Keratinocyte (primary cell): ENCODE measurements at regions not wholly inside any gene's neighbourhood (a gene's known extent, or its start where the extent isn't known, plus 50 kb on each side); places are given as distances from the start of the nearest gene placed in this dataset.

Experiments used
- DNase-seq: peaks from one replicate; pipeline ENCODE4 v3.0.0-alpha.2; 2011; ENCODE audit warnings: low read depth, missing footprints, low spot score
- FAIRE-seq: peaks from 2 replicates; lab custom pipeline; 2011; peaks lifted over from hg19 to GRCh38; lab: Jason Lieb, UNC
- H2AFZ ChIP-seq: 2 replicates; pipeline ENCODE4 v1.6.0; 2012; ENCODE audit warnings: low read length, control low read depth, inconsistent platforms; ENCODE audit not compliant: control insufficient read depth
- H3K27ac ChIP-seq: 2 replicates; pipeline ENCODE4 v1.5.1; 2011; ENCODE audit warnings: low read length; ENCODE audit not compliant: control insufficient read depth, insufficient read depth
- H3K27me3 ChIP-seq: 3 replicates; pipeline ENCODE4 v1.6.0; 2011; ENCODE audit warnings: low read length; ENCODE audit not compliant: control insufficient read depth, insufficient read depth; ENCODE audit errors: extremely low read depth
- H3K36me3 ChIP-seq, 2 experiments: 2 replicates in 1 of 2; 3 replicates in 1 of 2; pipeline ENCODE4 v1.5.1; 2011; ENCODE audit warnings: low read length in 2 of 2, mild to moderate bottlenecking in 1 of 2; ENCODE audit not compliant: control insufficient read depth in 2 of 2, insufficient read depth in 2 of 2; ENCODE audit errors: extremely low read depth in 1 of 2
- H3K4me1 ChIP-seq: 3 replicates; pipeline ENCODE4 v1.5.1; 2011; ENCODE audit warnings: low read length; ENCODE audit not compliant: control insufficient read depth, insufficient read depth; ENCODE audit errors: extremely low read depth
- H3K4me2 ChIP-seq: 3 replicates; pipeline ENCODE4 v1.6.0; 2011; ENCODE audit warnings: low read depth, low read length; ENCODE audit not compliant: control insufficient read depth, insufficient read depth; ENCODE audit errors: extremely low read depth
- H3K4me3 ChIP-seq, 3 experiments: fragments of 200-600 bp in 1 of 3; sonication (generic) in 1 of 3; 2 replicates in 2 of 3; 3 replicates in 1 of 3; pipeline ENCODE4 v1.5.1; 2011 to 2016; ENCODE audit warnings: low read length in 3 of 3, mild to moderate bottlenecking in 3 of 3, control low read depth in 2 of 3, inconsistent platforms in 1 of 3, low read depth in 1 of 3, mixed read lengths in 1 of 3, mixed run types in 1 of 3, moderate library complexity in 1 of 3; ENCODE audit not compliant: control insufficient read depth in 2 of 3, insufficient read depth in 2 of 3; ENCODE audit errors: extremely low read depth in 1 of 3
- H3K79me2 ChIP-seq: 2 replicates; pipeline ENCODE4 v1.6.0; 2012; ENCODE audit warnings: low read length; ENCODE audit not compliant: control insufficient read depth, insufficient read depth
- H3K9ac ChIP-seq: 3 replicates; pipeline ENCODE4 v1.6.0; 2011; ENCODE audit warnings: low read length; ENCODE audit not compliant: control insufficient read depth, insufficient read depth; ENCODE audit errors: extremely low read depth
- H3K9me1 ChIP-seq: 3 replicates; pipeline ENCODE4 v1.6.0; 2011; ENCODE audit warnings: low read length; ENCODE audit not compliant: control insufficient read depth, insufficient read depth; ENCODE audit errors: extremely low read depth
- H3K9me3 ChIP-seq: 2 replicates; pipeline ENCODE4 v1.5.1; 2012; ENCODE audit warnings: low read depth, low read length; ENCODE audit not compliant: control insufficient read depth
- H4K20me1 ChIP-seq: 3 replicates; pipeline ENCODE4 v1.6.0; 2011; ENCODE audit warnings: low read length; ENCODE audit not compliant: control insufficient read depth, insufficient read depth; ENCODE audit errors: extremely low read depth
- EZH2 ChIP-seq: IDR thresholded peaks from one replicate; pipeline ENCODE4 v1.6.1; 2012; ENCODE audit warnings: inconsistent platforms, mild to moderate bottlenecking, low read length, moderate library complexity
- dilution Hi-C: fragments of 300-500 bp; cut with MboI; formaldehyde crosslinking; loops from one replicate; pipeline ENCODE4 v1.7.0; 2020; ENCODE audit warnings: low sequenced_read_pairs; ENCODE audit not compliant: extremely low pct_ligation_motif_present
- TF ChIP-seq, protein P1 (sequence below), 3 experiments: IDR thresholded peaks in 1 of 3; conservative IDR thresholded peaks in 1 of 3; optimal IDR thresholded peaks in 1 of 3; 2 replicates in 2 of 3; 3 replicates in 1 of 3; pipeline versions ENCODE3 to v1.5.1; 2011; ENCODE audit warnings: low read length in 3 of 3, mild to moderate bottlenecking in 3 of 3, moderate library complexity in 2 of 3, control low read depth in 1 of 3, inconsistent platforms in 1 of 3; ENCODE audit not compliant: insufficient read depth in 2 of 3; ENCODE audit errors: extremely low read depth in 1 of 3

DNA sequence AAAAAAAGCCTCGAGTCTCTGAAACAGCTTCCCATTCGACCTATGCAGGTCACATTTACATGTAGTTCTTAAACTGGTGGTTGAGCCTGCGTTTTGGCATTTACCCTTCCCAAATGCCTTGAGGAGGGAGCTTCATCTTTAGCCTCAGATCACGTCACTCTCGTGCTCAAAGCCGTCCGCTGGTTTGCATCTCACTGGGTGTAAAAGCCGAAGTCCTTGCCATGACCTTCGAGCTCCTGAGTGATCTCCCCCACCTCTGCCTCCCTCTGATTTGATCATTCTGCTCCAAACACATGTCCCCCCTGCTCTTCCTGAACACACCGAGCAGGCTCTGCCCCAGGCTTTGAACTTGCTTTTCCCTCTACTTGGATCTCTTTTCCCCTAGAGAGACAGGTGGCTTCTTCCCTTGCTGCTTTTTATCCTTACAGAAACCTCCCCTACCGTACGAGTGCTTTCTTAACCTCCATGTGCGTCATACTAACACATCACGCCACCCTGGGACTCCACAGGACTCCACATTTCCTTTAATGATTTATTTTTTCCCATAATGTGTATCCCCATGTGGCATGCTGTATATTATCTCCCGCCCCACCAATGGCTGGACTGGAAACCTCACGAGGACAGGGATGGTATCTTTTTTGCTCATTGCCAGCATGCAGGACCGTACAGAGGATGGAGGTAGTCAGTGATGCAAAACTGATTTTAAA is 610.7 kb downstream of the VRK1 start:
- Histone ChIP-seq H2AFZ (no peak overlapping the region), H3K9ac (no peak overlapping the region), H3K27me3 (peaks cover 2% of the 10 kb centered on the region), H3K4me3 (no peak overlapping the region), H3K36me3 (no peaks in the 10 kb centered on the region), H3K9me1 (no peaks in the 10 kb centered on the region), H3K79me2 (no peaks in the 10 kb centered on the region), H3K4me1 (no peaks in the 10 kb centered on the region), H3K9me3 (no peaks in the 10 kb centered on the region), H3K27ac (no peak overlapping the region), H4K20me1 (no peaks in the 10 kb centered on the region), H3K4me2 (no peak overlapping the region)
- FAIRE-seq (no peak), DNase-seq (no peak)
- TF ChIP-seq, protein P1, sequence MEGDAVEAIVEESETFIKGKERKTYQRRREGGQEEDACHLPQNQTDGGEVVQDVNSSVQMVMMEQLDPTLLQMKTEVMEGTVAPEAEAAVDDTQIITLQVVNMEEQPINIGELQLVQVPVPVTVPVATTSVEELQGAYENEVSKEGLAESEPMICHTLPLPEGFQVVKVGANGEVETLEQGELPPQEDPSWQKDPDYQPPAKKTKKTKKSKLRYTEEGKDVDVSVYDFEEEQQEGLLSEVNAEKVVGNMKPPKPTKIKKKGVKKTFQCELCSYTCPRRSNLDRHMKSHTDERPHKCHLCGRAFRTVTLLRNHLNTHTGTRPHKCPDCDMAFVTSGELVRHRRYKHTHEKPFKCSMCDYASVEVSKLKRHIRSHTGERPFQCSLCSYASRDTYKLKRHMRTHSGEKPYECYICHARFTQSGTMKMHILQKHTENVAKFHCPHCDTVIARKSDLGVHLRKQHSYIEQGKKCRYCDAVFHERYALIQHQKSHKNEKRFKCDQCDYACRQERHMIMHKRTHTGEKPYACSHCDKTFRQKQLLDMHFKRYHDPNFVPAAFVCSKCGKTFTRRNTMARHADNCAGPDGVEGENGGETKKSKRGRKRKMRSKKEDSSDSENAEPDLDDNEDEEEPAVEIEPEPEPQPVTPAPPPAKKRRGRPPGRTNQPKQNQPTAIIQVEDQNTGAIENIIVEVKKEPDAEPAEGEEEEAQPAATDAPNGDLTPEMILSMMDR (optimal IDR thresholded peaks at IDR 0.05 in 1 of 3, IDR thresholded peaks at IDR 0.05 in 1 of 3, conservative IDR thresholded peaks at IDR 0.05 in 1 of 3; ENCODE audit: extremely low read depth in 1 of 3, insufficient read depth in 2 of 3, low read length in 3 of 3), result no peak
- no peak for TF ChIP-seq EZH2
- dilution Hi-C loops, result no loop called here

DNA sequence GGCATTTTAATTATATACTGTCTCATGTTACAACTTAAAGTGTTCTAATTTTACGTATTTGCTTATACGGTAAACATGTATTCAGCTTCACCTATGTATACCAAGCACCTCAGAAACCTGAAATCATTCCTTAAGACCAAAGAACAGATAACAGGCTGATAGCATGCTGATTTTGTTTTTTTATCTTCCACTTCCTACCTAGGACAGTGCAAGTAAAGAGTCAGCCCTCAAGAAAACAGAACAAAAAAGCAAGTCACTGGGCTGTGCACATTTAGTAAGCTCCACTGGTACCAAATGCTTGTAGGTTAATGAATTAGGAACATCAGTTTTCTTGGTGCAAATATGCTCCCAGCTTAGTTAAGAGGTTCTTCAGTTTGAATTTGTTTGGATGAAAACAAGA is 611.3 kb downstream of the VRK1 start:
- Histone ChIP-seq H3K9me1 (no peaks in the 10 kb centered on the region), H3K4me1 (no peaks in the 10 kb centered on the region), H3K27me3 (peaks cover 2% of the 10 kb centered on the region), H4K20me1 (no peaks in the 10 kb centered on the region), H3K36me3 (no peaks in the 10 kb centered on the region), H3K9me3 (no peaks in the 10 kb centered on the region), H3K27ac (no peak overlapping the region), H3K4me3 (no peak overlapping the region), H3K9ac (no peak overlapping the region), H2AFZ (no peak overlapping the region), H3K4me2 (no peak overlapping the region), H3K79me2 (no peaks in the 10 kb centered on the region)
- FAIRE-seq (no peak), DNase-seq (no peak)
- dilution Hi-C loops, result no loop called here
- no peak for TF ChIP-seq EZH2
- TF ChIP-seq, protein P1 (optimal IDR thresholded peaks at IDR 0.05 in 1 of 3, IDR thresholded peaks at IDR 0.05 in 1 of 3, conservative IDR thresholded peaks at IDR 0.05 in 1 of 3; ENCODE audit: extremely low read depth in 1 of 3, insufficient read depth in 2 of 3, low read length in 3 of 3), result no peak
